ENCODE measurements at regions not wholly inside any gene's neighbourhood (a gene's known extent, or its start where the extent isn't known, plus 50 kb on each side); places are given as distances from the start of the nearest gene placed in this dataset.

DNA sequence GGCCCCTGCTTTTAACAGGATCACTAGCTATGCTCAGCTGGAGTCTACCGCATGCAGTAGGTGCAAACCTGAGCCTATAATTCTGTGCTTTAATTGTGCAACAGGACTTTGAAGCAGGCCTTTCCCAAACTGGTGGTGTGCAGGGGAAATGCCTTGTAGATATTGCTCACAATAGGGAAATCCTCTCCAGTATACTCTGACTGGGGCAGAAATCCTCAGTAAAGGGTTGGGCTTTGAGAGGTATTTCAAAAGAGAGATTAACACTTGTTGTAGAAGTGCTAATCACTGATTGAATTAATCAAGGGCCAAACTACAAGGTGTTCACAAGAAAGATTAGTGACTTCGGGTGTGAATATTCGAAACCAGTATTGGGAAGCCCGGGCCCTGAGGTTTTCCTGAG lies 58.5 kb upstream of the EXOC6 start:
- TF ChIP-seq, protein P1, sequence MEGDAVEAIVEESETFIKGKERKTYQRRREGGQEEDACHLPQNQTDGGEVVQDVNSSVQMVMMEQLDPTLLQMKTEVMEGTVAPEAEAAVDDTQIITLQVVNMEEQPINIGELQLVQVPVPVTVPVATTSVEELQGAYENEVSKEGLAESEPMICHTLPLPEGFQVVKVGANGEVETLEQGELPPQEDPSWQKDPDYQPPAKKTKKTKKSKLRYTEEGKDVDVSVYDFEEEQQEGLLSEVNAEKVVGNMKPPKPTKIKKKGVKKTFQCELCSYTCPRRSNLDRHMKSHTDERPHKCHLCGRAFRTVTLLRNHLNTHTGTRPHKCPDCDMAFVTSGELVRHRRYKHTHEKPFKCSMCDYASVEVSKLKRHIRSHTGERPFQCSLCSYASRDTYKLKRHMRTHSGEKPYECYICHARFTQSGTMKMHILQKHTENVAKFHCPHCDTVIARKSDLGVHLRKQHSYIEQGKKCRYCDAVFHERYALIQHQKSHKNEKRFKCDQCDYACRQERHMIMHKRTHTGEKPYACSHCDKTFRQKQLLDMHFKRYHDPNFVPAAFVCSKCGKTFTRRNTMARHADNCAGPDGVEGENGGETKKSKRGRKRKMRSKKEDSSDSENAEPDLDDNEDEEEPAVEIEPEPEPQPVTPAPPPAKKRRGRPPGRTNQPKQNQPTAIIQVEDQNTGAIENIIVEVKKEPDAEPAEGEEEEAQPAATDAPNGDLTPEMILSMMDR (IDR thresholded peaks at IDR 0.05; ENCODE audit: low read depth, low read length) = no peak
- H3K4me3 ChIP-seq (ENCODE audit: low read depth, low read length) = no peak overlapping the region

GRCh38 chr10:92790440-92790839 lies 57.9 kb upstream of the EXOC6 start:
- no peak overlapping the region for H3K4me3 ChIP-seq (ENCODE audit: low read depth, low read length)
- TF ChIP-seq, protein P1 (IDR thresholded peaks at IDR 0.05; ENCODE audit: low read depth, low read length) = no peak

- TF ChIP-seq, protein P1 (IDR thresholded peaks at IDR 0.05; ENCODE audit: low read depth, low read length) = no peak
Measured at GRCh38 chr10:92792661-92793060, 55.7 kb upstream of the EXOC6 start.

More at GRCh38 chr10:92792661-92793060, 55.7 kb upstream of the EXOC6 start:
- no peak overlapping the region for H3K4me3 ChIP-seq (ENCODE audit: low read depth, low read length)
